ENCODE measurements at regions not wholly inside any gene's neighbourhood (a gene's known extent, or its start where the extent isn't known, plus 50 kb on each side); places are given as distances from the start of the nearest gene placed in this dataset.

DNA sequence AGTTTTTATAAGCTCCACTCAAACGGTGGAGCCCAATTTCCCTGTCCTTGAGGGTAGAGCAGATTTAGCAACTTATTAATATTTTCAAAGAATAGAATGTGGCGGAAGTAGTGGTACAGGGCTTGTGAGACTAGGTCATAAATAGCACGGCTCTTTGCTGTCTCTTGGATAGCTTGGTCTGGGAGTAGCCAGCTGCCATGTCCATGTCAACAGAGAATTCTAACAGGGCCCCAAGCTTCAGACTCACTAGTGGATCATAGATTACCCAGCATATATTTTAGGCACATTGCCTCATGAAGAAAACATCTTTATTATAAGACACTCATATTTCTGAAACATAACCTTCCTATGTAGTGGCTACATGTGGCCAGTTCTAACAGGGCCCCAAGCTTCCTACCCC, 755.7 kb downstream of the HDGFL1 start:
- no peak for DNase-seq

DNA sequence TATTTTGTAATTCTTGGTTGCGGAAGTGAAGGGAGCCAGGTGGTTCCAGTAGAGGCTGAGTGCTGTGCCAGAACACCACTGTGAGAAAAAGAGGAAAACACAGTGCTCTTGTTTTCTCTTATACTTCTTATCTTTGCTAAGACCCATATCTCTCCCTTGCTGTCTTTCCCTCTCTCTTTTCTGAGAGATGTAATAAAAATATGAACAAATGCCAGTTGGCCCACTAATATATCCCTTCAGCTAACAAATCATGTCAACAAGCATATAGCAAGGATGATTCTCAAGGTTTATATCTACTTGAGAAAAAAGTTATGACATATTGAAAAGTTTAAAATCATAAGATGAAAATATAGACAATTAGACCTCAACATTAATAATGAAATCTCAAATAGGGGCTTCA, 758.3 kb downstream of the HDGFL1 start:
- DNase-seq: no peak

DNA sequence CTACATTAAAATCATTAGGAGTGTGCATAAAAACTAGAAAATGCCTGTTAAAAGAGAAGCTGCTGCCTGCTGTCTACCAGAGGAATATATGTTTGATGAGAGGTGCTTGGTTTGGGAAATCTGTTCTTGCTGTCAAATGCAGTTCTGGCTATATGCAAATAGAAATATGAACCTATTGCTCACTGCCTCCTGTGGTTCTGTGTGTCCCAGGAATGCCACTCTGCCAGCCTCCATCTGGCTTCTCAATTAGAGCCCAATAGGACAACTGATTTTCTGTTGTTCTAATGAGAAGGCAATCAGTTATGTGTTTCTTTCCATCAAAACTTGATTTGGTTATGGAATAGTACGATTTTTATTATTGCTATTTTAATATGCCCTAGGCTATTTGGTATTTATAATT, 759.7 kb downstream of the HDGFL1 start:
- peak; percentile 79 for DNase-seq

DNA sequence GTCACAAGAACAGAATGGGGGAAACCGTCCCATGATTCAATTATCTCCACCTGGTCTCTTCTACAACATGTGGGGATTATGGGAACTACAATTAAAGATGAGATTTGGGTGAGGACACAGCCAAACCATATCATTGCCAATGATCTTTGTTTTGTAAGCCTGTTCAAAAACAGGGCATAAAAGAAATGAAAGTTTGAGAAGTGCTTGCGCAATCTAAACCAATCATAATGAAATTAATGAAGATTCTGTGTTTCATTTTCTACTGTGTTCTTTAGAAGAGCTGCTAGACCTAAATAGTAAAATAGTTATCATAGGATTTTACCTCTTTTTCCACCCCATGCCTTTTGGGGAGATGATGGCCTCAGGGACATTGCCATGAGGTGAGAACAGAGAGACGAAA, 761.3 kb downstream of the HDGFL1 start:
- DNase-seq: no peak

DNA sequence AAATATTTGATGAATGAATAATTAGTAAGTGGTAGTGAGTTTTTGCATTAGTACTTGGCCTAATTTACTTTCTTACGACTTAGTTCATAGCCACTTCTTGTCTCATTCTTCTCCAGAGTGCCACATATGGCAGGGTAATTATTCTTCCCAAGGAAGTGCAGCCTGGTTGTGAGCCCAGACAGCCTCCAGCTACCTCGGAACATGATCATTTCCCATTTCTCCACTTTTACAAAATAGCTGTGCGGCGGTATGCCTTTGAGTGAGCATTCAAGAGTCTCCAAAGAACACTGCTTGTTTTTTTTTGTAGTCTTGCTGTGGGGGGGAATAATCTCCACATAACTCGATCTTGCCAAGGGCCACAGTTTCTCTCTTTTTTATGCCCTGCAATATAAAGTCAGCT, 765.0 kb downstream of the HDGFL1 start:
- no peak for DNase-seq

DNA sequence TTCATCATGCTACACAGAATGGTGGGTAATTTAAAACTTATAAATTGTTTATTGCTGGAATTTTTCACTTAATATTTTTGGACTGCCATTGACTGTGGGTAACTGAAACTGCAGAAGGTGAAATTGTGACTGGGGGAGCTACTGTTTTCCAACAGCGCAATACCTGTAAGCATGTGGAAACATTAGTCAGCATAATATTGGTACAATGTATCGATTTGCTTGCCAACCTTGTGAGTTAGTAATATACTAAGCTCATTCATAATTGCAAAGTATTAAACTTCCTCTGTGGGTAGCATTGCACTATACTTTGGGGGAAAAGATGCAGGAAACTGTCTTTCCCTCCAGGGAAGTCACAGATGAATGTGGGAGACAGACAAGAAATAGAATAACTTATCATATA, 766.5 kb downstream of the HDGFL1 start:
- DNase-seq: no peak

DNA sequence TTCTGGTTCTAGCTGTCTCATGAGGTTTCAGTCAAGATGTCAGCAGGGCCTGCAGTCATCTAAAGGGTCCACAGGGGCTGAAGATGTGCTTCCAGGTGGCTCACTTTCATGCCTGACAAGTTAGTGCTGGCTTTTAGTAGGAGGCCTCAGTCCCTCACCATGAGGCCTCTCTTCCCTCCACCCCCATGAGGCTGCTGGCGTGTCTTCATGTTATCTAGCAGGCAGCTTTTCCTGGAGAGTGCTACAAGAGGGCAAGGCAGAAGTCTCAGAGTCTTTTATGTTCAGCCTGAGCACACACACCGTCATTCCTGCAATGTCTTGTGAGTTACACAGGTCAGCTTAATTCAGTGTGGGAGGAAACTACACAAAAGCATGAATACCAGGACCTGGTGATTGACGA, 769.9 kb downstream of the HDGFL1 start:
- no peak for DNase-seq

DNA sequence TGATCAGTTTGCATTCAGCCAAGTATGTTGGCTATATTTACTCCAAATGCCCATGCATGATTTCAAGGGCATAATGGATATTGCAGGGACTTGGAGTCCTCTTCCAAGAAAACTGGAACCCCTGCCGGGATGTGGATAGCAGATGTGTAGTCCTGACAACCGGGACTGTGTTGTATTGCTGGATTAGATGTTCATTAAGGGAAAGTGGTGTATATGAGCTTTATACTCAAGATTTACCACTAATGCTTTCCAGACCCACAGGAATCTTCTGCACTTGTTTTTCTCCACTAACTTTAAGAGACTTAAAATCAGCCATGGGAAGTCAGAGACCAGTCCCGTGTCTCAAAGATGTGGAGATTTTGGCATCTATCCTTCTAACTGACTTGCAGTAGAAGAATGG, 770.9 kb downstream of the HDGFL1 start:
- DNase-seq: no peak

DNA sequence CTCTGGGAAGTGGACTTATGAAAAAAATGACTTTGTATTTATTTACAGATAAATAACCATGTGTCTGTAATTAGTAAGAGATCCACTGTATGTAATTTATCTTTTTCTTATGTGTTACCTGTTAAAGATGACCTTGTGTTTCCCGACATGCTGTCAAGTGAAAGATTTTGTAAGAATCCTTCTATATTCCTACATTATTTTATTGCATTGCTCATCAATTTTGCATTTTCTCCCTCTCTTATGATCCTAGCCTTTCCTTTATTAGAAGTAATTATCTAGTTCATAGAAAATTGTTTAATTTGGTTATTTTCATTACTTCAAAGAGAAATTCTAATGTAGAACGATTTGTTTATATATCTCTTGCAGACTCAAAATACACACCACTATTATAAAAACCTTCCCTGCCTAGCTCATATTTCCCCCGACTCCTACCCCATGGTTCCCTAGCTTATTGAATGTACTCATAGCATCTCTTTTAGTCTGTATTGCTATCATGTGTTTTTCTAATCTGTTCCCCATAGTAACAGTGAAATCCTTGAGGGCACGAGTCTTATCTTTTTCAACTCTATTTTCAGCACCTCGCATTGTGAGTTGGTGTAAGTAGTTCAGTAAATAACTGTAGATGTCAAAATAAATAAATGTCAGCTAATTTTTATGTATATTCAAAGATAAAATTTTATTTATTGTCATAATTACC, 774.4 kb downstream of the HDGFL1 start:
- no peak for DNase-seq

DNA sequence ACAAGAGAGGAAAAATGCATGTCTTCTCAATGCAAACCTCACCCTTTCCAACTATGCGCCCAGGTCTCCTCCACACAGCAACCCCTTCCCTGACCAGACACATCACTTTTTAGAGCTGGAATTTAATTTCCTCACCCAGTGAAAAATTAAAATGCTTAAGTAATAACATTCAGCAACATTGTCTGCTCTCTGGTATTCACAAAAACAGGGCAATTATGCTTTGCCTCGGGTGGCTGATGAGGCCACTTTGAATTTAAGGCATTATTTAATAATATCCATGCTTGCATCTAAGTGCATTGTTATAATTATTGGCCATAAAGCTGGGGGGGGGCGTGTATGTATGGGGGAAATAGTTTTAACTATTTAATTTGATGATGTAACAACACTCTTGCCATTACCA, 777.8 kb upstream of the NRSN1 start:
- DNase-seq: no peak

DNA sequence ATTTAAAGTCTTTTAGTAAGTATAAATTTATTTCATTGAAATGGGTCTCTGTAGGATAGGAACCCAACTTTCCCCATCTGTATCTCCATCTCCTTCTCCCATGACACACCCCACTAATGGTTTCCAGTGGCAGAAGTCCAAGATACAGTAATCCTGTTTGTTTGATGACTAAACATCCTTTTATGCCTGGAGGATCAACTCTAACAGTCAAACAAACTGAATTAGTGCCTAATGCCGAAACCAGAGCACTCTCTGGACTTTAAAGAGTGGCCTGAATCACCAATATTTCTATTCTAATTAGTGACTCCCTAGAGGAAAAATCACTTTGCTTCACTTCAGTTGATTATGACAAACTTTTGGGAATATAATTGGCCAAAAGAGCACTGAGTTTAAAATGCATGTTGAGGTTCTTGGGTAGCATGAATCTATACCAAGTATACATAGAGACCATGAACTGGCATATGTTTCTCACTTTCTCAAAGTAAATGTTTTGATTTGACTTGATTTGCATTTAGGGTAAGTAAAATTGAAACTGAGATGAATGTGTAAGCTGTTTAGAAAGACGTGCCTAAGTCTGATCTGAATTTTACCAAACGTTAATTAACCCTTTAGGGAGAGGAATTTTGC, 776.4 kb upstream of the NRSN1 start:
- peak; percentile 35 for DNase-seq

DNA sequence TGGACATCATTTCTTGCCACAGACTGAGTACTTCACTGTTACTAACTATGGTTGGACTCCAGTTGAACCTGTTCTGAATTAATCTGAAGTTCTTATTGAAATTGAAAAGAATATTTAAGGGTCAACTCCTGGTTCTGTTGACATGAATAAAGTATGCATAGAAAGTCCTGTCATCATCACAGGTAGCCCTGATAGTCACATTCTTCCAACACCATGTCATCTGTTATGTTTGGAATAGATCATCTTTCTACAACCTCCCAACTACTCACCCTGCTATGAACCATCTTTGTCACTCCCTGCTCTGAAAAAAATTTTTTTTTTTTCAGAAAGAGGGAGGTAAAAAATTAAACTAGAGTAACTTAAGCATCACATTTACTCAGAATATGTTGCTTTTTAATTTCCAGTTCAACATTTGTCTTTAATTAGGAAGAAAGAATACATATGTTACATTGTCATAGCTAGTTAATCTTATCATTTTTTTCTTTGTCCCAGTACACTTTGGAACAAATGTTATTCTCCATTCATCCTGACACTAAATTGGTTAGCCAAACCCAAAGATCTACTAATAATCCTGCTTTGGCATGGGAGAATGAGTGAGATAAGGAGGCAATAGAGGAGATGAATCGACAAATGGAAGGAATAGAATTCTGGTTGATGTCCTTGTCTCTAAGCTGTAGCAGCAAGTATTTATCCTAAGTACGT, 775.1 kb upstream of the NRSN1 start:
- no peak for DNase-seq

DNA sequence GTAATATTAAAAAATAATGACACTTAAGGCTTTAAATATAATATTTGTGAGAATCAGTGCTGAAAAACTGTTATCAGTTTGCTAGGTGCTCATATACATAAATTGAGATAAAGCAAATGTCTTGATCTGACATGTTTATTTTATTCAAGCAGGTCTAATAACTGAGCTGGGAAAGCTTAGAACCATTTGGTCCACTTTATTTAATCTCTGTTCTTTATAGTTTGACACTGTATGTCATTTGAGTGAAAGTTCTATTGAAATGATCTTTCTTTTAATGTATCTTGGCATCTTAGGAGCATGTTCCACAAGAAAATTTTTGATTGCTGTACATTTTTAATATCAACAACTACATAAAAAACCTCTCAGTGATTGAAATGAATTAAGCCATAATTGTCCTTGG, 772.0 kb upstream of the NRSN1 start:
- no peak for DNase-seq

DNA sequence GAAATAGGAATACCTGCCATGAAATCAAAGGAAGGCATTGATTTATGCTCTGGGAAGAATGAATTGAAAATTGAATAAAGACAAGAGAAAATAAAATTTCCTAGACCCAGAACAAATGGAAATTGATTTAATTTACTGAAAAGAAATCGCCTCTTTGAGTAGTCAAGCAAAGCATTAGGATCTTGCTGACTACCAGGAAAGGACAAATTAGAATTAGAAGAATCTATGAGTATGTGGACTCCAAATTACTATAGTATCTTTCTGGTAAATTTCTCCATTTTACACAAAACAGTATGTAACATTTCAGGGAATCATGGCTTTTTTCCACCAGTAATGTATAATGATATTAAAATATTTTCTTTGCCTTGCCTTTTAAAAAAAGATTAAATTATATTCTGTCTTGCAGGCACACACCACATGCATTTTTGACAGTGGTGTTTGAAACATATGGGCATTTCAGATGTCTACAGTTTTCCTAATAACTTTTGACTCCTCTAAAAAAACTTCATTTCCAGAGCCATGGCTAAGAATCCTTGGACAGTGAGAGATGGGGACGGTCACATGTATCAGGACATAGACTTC, 768.7 kb upstream of the NRSN1 start:
- DNase-seq: no peak

DNA sequence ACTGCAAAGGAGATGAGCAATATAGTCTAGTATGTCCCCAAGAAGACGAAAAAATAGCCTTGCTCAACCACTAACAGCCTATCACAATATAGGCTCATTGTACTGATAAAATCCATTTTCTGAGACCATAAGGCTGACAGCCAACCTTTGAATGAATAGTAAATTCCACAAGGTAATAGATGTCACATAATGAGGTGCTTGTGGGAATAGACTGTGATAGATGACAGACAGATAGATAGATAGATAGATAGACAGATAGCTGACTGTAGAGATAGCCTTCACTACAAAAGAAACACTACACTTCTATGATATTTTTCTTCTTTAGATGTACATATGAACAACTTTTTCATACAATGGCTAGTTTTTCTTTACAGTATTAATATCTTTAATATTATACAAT, 760.3 kb upstream of the NRSN1 start:
- DNase-seq: no peak

DNA sequence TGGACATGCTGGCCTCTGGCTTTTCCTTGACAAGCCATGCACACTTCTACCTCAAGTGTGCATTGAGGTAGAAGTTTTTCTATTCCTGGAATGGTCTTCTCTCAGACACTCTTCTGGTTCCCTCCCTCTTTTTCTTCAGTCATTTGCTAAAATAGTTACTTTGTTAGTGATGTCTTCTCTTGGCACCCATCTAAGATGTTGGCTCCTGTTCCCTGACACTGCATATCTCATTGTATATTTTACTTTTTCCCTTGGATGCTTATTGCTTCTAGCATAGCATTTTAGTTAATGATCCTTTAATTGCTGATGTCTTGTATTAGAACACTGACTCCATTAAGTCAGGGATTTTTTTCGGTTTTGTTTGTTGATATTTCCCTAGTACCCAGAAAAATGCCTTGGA, 758.7 kb upstream of the NRSN1 start:
- DNase-seq: no peak

DNA sequence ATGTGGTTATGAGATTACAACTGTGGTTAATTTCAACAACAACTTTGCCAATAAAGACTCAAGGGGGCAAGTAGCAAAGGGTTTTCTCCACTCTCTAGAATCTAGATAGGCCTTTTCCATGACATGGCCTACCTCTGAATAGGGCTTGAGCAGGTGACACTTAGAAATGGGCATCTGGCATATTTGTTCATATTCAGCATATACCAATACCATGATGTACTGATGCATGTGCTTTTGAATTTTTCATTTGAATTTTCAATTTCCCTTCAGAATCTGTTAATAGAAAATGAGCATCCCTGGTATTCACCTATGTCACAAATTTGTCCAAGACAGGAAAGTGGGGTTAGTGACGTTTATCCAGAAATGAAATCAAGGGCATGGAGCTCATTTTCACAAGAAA, 757.5 kb upstream of the NRSN1 start:
- DNase-seq: no peak

DNA sequence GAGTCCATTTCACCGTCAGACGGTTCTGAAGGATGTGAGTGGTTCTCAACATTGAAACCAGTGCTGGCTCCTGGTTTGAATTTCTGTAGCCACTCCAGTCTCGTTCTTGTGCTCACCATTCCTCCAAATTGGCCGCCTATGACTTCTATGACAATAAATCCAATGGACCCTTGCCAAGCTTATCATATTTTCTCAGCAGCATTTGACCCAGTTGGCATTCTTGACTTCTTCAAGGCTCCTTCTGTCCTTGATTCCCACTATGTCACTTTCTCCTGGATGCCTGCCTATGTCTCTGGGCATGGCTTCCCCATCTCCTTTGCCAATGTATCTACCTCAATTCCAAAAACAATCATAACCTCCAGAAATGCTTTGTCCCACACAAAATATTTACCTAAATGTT, 756.0 kb upstream of the NRSN1 start:
- no peak for DNase-seq

DNA sequence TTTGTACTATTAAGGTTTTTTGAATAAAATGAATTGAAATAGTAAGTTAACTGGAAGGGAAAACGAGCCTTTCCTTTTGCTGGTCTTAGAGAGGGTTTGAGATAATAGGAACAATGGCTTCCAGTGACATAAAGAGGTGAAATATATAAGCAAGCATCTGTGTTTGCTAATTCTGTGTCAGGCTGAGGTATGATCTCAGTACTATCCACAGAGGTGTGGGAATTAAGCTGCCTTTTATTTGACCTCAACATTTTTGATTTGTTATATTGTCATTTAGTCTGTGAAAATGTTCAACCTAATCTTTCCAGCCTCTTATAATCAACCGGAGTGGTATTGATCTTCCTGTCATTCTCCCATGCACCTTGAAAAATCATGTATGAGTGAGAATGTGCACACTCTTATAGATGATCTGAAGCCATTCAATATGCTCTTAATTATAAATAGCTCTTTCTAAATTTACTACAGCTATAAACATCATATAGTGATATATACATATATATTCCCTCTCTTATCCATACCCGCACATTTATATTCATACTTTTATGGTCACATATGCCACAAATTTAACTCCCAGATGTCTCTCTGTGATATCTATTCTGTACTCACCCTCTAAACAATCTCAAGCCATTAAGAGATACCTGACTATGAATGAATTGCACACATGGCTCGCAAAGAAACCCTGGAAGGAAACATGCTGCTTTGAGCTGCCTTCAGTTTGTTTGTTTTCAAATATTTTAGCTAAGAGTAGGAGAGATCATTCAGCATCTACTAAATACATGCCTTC, 754.7 kb upstream of the NRSN1 start:
- DNase-seq: no peak

DNA sequence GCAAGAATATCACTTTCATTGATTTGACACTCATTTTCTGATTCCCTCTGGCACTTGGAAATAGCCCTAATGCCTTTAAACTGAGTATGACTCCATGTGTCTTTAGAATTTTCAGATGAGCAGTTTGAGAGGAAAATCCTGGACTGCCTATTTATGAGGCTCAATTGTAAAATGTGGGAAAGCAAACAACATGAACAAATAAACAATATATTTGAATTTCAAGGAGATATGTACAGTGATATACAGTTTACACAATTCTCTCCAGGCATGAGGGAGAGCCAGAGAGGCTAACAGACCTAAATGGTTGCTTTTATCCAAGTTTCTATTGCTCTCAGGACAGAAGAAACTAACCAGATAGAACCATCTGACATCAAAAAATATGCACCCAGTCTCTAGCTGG, 748.2 kb upstream of the NRSN1 start:
- DNase-seq: no peak

DNA sequence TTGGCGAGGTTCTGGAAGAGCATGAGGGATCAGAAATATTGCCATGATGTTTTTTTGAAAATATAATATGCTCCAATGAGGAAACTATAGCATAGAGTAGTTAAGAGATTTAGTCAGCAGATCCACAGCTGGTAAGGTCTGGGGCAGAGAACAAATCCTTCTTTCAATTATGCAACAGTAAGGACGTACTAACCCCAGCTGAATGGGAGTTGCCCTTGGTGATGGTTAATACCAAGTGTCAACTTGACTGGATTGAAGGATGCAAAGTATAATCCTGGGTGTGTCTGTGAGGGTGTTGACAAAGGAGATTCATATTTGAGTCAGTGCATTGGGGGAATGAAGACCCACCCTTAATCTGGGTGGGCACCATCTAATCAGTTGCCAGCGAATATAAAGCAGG, 745.5 kb upstream of the NRSN1 start:
- DNase-seq: no peak

DNA sequence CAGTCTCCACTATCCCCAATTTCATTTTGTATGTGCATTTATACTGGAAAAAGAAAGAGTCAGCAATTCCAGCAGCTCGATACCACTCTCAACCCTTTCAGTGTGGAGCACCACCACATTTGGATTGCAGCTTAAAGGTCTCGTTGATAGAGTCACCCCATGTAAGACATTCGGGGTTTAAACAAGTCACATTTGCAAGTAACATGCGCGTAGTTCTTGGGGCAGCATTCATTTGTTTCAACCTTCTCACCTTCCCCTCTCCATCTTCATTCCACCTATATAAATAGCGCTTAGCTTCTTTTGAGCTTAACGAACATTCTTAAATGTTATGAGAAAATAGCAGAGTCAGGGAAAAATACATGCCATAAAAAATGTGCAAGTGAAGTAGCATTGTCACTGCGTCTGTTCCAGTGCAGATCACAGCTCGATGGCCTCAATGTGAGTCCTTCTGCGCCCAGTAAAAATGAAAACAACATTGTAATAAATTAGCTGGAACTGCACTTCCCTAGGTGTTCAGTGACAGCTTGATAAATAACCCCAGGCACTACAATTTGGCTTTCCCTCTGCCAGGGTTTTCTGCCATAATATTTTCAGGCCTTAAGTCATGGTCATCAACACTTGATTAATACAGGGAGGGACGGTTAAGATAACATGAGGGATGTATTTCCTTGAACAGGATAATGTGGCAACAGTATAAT, 737.8 kb upstream of the NRSN1 start:
- no peak for DNase-seq

DNA sequence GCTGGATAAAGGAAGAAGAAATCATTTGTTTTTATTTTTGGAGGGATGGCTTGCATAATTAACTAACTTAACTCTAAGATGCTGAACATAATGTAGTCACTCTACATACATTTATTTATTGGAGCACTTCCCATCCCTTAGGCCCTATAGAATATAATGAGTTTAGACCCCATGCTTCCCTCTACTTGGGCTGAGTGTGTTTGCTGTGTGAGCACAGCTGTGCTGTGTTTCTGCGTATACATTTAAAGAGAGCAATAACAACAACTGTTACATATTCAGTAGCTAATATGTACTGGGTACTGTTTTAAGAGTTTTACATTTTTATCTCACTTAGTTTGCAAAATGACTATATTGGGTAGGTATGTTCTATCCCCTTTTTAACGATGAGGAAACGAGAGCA, 736.6 kb upstream of the NRSN1 start:
- DNase-seq: no peak

All from DMS 273 treated with DMSO at 0.1 percent for 48 hours (cell line).